ENCODE measurements at regions not wholly inside any gene's neighbourhood (a gene's known extent, or its start where the extent isn't known, plus 50 kb on each side); places are given as distances from the start of the nearest gene placed in this dataset.

GRCh38 chr21:35674895-35675470 is 385.3 kb downstream of the SETD4 start:
- no peak for DNase-seq (ENCODE audit: low read depth)
- no peak overlapping the region for H3K4me3 ChIP-seq (ENCODE audit: low read depth, low read length)
- peak; percentile 12 for TF ChIP-seq CTCF (IDR thresholded peaks at IDR 0.05; ENCODE audit: low read depth, low read length, missing control alignments)
- in situ Hi-C loops (cut with HindIII; ENCODE audit: low sequenced_read_pairs), result no loop called here

- in situ Hi-C loops (cut with HindIII; ENCODE audit: low sequenced_read_pairs), result no loop called here
- no peak for TF ChIP-seq CTCF (IDR thresholded peaks at IDR 0.05; ENCODE audit: low read depth, low read length, missing control alignments)
- no peak overlapping the region for H3K4me3 ChIP-seq (ENCODE audit: low read depth, low read length)
- DNase-seq (ENCODE audit: low read depth), result no peak
Observed at GRCh38 chr21:35674091-35674671, 386.1 kb downstream of the SETD4 start.

GRCh38 chr21:35672313-35672712 is 388.0 kb downstream of the SETD4 start:
- no peak for DNase-seq (ENCODE audit: low read depth)
- no peak for TF ChIP-seq CTCF (IDR thresholded peaks at IDR 0.05; ENCODE audit: low read depth, low read length, missing control alignments)
- in situ Hi-C loops (cut with HindIII; ENCODE audit: low sequenced_read_pairs), result no loop called here
- no peak overlapping the region for H3K4me3 ChIP-seq (ENCODE audit: low read depth, low read length)

GRCh38 chr21:35664683-35665082 is 395.6 kb downstream of the SETD4 start:
- in situ Hi-C loops (cut with HindIII; ENCODE audit: low sequenced_read_pairs), result no loop called here
- peak; percentile 33 for DNase-seq (ENCODE audit: low read depth)
- TF ChIP-seq CTCF (IDR thresholded peaks at IDR 0.05; ENCODE audit: low read depth, low read length, missing control alignments), result no peak
- no peak overlapping the region for H3K4me3 ChIP-seq (ENCODE audit: low read depth, low read length)

GRCh38 chr21:35663856-35664606 is 396.3 kb downstream of the SETD4 start:
- DNase-seq (ENCODE audit: low read depth), result no peak
- H3K4me3 ChIP-seq (ENCODE audit: low read depth, low read length), result no peak overlapping the region
- in situ Hi-C loops (cut with HindIII; ENCODE audit: low sequenced_read_pairs), result no loop called here
- TF ChIP-seq CTCF (IDR thresholded peaks at IDR 0.05; ENCODE audit: low read depth, low read length, missing control alignments), result no peak

- no peak overlapping the region for H3K4me3 ChIP-seq (ENCODE audit: low read depth, low read length)
- DNase-seq (ENCODE audit: low read depth), result peak; percentile 96
- in situ Hi-C loops (cut with HindIII; ENCODE audit: low sequenced_read_pairs), result no loop called here
Observed at GRCh38 chr21:35658242-35658641, 402.1 kb downstream of the SETD4 start.

More at GRCh38 chr21:35658242-35658641, 402.1 kb downstream of the SETD4 start:
- TF ChIP-seq CTCF (IDR thresholded peaks at IDR 0.05; ENCODE audit: low read depth, low read length, missing control alignments), result no peak
